ENCODE measurements at regions not wholly inside any gene's neighbourhood (a gene's known extent, or its start where the extent isn't known, plus 50 kb on each side); places are given as distances from the start of the nearest gene placed in this dataset.
"Not testable (repeated sequence)": the region's sequence is repeated elsewhere in the genome, so short reads cannot be mapped to it uniquely, and the experiment has no call there.

DNA sequence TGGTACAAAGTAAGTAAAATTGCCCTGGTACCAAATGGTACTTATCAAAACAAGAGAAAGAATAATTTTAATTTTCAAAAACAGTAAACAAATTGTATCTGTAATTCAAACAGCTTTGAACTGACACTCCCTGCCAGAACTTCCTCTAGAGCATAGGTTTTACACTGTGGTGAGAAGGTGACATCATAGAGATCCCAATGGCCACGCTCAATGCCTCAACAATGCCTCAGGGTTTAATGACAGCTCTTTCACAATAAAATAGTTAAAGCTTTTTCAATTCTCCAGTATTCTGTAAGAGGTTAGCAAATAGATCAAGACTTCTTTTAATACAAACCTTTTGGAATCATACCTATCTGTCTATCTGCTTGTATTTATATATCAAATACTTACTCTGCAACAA, 437.1 kb downstream of the PRR16 start:
- DNase-seq (no peak), ATAC-seq (no peak)
- intact Hi-C loops (cut with DNase I), result loop anchor here in 1 of 2 donors (2.0 kb wide), 1 partner anchor 20 kb away; no protein-coding TSS in a partner anchor

GRCh38 chr5:120907953-120908352, 443.9 kb downstream of the PRR16 start:
- intact Hi-C loops (cut with DNase I), result no loop called here
- ATAC-seq (no peak), DNase-seq (no peak)

GRCh38 chr5:120910629-120911028, 446.5 kb downstream of the PRR16 start:
- intact Hi-C loops (cut with DNase I), result no loop called here
- no peak for ATAC-seq
- DNase-seq, result no peak

DNA sequence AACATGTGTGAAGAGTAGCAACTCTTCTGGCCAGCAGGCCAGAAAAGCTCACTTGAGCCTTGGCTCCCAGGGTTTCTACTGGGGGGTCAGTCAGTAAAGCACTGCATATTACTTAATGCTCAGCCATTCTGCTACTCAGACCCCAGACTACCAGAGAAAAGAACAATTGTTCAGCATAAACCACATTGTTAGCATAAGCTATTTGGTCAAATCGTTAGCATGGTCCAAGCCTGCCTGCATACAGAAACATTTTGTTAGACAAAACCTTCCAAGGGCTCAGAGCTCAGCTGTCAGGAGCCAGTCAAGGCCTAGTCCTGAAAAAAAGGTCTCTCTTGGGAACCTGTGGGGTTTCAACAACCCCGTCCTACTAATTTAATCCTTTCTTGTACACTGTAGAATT, 449.3 kb downstream of the PRR16 start:
- no peak for ATAC-seq
- intact Hi-C loops (cut with DNase I), result no loop called here
- no peak for DNase-seq

DNA sequence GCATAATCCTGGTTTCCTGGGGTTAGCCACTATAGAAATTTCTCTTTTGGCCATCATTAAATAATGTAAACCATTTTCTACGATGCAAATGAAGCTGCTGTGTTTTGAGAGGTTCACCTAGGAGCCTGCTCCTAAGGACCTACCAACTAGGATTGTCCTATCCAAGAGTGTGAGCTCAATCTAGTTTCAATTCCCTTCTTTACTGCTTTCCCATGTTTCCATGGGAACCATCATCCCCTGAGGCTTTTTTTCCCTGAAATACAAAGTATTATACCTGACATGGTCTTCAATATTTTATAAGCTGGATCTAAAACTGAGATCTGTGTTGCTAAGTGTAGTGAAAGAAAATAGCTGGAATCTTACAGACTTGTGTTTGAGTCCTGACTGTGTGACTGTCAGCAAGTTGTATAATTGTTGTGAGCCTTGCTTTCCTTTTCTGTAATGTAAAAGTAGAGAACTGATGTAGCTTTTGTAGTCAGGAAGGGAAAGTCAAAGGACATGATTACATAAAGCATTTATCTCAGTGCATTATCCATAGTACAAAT, 453.2 kb downstream of the PRR16 start:
- ATAC-seq (no peak), DNase-seq (no peak)
- intact Hi-C loops (cut with DNase I), result no loop called here

- no peak for DNase-seq
- intact Hi-C loops (cut with DNase I), result no loop called here
- no peak for ATAC-seq
Measured at GRCh38 chr5:120919017-120919416, 454.9 kb downstream of the PRR16 start.

- ATAC-seq (no peak), DNase-seq (no peak)
- intact Hi-C loops (cut with DNase I), result no loop called here
Measured at GRCh38 chr5:120923026-120923425, 458.9 kb downstream of the PRR16 start.

GRCh38 chr5:120926471-120926870, 462.4 kb downstream of the PRR16 start:
- intact Hi-C loops (cut with DNase I), result no loop called here
- ATAC-seq (no peak), DNase-seq (no peak)

GRCh38 chr5:120927950-120928530, 463.9 kb downstream of the PRR16 start:
- intact Hi-C loops (cut with DNase I), result no loop called here
- ATAC-seq (no peak), DNase-seq (no peak)

DNA sequence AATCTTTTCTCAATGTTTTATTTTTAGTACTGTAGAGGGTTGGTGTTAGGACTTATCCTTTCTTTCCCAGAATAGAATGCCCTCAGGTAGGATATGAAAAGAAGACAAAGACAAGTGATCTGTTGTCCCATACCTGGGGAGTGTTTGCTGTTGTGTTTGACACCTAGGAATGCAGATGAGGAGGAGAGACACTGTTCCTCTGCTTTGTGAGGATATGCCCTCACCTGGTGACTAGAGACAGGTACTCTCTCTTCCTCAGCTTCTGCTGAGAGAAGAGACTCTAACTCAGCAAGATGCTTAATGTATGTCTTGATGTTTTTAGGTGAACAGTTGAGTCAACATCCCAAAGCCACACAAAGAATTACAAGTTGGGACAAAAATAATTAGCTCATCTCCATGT, 468.4 kb downstream of the PRR16 start:
- intact Hi-C loops (cut with DNase I), result no loop called here
- no peak for ATAC-seq
- no peak for DNase-seq

DNA sequence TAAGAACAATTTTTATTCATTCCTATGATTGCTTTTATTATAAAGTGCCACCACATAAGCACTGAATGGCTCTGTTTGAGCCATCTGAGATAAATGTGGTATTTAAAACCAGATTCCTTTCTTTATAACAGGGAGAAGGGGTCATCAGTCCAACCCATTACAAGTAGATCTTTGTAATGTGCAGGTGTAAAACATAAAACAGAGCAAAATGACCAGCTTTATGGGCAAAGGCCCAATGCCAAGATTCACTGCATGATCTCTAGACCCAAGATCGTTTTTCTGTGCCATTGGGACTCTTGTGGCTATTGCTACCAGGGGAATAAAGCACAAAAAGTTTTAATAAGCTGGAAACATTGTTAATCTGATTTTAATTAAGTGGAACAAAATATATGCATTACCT, 469.9 kb downstream of the PRR16 start:
- DNase-seq, result no peak
- no peak for ATAC-seq
- intact Hi-C loops (cut with DNase I), result no loop called here

DNA sequence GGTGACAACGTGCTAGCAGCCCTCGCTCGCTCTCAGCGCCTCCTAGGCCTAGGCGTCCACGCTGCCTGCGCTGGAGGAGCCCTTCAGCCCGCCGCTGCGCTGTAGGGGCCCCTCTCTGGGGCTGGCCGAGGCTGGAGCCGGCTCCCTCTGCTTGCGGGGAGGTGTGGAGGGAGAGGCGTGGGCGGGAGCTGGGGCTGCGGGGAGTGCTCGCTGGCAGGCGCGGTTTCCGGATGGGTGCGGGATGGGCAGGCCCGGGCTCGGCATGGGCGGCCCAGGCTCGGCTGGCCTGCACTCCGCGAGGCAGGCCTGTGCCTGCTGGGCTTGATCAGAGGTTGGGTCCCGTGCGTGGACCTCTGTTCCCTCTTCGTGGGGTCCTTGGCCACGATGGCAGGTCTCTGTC, 472.6 kb downstream of the PRR16 start:
- ATAC-seq, result no peak
- no peak for DNase-seq
- intact Hi-C loops (cut with DNase I), result no loop called here

DNA sequence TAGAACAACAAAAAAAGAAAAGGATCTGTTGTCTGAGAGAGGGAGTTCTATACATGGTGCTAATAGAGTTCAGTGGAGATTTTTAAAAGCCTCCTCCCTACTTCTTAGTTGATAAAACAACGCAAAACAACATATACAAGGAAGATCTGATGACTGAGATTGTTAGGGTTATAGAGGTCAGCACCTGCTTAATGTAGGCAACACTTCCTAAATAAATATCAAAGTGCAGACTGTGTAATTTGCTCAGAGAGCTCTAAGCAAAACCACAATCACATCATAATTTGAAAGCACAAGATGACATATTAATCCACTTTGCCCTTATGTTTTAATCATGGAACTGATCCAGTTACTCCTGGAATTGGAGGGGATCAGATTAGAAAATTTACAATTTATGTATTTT, 474.5 kb downstream of the PRR16 start:
- ATAC-seq, result no peak
- no peak for DNase-seq
- intact Hi-C loops (cut with DNase I), result no loop called here

- no peak for DNase-seq
- intact Hi-C loops (cut with DNase I), result no loop called here
- no peak for ATAC-seq
Measured at GRCh38 chr5:120942596-120943350, 478.7 kb downstream of the PRR16 start.

- DNase-seq; intact Hi-C loops (cut with DNase I); ATAC-seq: not testable (repeated sequence)
Measured at GRCh38 chr5:120949596-120949995, 485.5 kb downstream of the PRR16 start.

DNA sequence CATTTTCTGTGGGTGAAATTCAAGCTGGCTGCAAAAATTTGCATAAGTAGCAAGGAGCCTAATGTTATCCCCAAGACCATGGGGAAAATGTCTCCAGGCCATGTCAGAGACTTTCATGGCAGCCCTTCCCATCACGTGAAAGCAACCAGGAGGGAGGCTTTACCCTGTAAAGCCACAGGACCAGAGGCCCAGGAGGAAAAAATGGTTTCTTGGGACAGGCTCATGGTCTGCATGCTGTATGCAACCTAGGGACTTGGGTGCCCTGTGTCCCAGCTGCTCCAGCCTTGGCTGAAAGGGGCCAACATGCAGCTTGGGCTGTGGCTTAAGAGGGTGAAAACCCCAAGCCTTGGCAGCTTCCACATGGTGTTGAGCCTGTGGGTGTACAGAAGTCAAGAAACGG, 489.3 kb downstream of the PRR16 start:
- intact Hi-C loops (cut with DNase I); ATAC-seq; DNase-seq: not testable (repeated sequence)

DNA sequence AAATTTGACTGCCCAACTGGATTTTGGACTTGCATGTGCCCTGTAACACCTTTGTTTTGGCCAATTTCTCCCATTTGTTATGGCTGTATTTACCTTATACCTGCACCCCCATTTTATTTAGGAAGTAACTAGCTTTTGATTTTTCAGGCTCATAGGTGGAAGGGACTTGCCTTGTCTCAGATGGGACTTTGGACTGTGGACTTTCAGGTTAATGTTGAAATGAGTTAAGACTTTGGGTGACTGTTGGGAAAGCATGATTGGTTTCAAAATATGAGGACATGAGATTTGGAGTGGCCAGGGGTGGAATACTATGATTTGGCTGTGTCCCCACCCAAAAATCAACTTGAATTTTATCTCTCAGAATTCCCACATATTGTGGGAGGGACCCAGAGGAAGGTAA, 490.2 kb downstream of the PRR16 start:
- DNase-seq, result no peak
- intact Hi-C loops (cut with DNase I), result no loop called here
- ATAC-seq, result no peak

DNA sequence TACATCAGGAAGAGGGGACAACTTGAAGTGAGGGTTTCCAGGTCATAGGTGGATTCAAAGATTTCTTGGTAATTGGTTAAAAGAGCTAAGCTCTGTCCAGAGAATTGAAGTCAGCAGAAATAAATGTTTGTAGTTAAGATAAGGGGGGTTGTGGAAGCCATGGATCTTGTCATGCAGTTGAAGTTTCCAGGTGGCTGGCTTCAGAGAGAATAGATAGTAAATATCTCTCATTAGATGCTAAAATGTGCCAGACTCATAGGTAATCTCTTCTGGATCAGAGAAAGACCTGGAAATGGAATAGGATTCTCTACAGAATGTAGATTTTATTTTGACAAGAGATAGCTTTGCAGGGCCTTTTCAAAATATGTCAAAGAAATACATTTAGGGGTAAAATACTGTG, 491.7 kb downstream of the PRR16 start:
- ATAC-seq, result no peak
- intact Hi-C loops (cut with DNase I), result no loop called here

DNA sequence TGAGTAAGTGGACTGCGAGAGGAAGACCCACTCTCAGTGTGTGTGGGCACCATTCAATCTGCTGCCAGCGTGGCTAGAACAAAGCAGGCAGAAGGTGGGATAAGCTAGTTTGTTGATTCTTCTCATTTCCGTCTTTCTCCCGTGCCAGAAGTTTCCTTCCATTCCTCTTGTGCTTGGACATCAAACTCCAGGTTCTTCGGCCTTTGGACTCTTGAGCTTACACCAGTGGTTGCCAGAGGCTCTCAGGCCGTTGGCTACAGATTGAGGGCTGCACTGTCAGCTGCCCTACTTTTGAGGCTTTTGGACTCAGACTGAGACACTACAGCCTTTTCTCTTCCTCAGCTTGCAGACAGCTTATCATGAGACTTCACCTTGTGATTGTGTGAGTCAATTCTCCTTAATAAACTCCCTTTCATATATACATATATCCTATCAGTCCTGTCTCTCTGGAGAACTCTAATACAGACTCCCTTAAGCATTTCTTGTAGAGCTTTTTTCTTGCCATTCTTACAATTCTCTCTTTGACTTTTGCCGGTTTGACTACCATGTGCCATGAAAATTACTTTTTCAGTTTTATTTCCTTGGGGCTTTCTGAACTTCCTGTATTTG, 494.9 kb downstream of the PRR16 start:
- no peak for DNase-seq
- no peak for ATAC-seq
- intact Hi-C loops (cut with DNase I), result no loop called here

More for the DNA sequence above, 491.7 kb downstream of the PRR16 start:
- no peak for DNase-seq

GRCh38 chr5:120960510-120960909, 496.4 kb downstream of the PRR16 start:
- ATAC-seq (no peak), DNase-seq (no peak)
- intact Hi-C loops (cut with DNase I), result no loop called here

All from left cardiac atrium (tissue), 4 donors.